ENCODE measurements at regions not wholly inside any gene's neighbourhood (a gene's known extent, or its start where the extent isn't known, plus 50 kb on each side); places are given as distances from the start of the nearest gene placed in this dataset.

DNA sequence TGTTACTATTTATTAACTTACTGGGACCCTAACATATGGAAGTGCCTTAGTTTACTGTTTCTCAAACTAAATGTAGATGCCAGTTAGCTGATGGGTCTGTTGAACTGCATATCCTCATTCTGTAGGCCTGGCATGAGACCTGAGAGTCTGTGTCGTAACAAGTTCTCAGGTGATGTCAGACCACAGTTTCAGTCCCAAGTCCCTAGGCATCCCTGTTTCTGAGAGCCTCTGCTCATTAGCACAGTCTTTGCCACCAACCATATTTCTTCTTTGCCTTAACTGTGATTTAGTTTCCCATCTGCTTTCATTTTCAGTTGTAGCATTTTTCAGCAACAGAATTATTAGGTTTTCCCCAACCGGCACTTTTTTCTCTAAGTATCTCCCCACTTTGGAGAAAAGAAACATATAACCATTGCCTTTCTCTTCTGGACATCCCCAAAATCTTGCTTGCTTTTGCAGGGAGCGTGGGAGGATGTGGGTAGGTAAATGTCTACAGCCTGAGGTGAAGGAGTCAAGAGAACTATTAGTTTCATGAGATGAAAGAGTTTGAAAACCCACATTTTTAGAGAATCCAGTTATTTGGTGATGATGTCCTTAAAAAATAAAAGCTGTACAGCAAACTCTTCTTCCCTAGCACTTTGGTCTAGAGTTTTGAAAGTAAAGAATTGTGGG, 74.6 kb downstream of the NUDT12 start:
- 92 to 96% methylated on average over 3 of the region's 3 CpGs for whole genome bisulfite sequencing, 2 donors

DNA sequence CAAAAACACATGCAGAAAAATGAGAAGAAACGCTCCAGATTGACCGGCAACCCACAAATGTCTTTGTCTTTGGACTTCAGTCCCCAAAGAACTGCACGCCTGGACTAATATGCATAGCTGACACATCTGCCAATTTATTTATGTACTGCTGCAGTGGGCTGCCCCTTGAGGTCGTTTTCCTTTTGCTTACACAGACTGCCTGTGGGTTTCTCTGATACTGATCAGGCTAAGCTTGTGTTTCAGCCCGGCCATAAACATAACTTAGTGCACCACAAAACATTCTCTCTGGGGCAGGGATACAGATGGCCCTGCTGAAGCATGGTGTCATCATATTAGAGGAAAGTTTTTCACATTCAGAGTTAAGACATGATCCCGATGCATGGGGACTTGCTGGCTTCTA, 75.4 kb downstream of the NUDT12 start:
- H3K27ac ChIP-seq, result no peak overlapping the region
- TF ChIP-seq, protein P1, sequence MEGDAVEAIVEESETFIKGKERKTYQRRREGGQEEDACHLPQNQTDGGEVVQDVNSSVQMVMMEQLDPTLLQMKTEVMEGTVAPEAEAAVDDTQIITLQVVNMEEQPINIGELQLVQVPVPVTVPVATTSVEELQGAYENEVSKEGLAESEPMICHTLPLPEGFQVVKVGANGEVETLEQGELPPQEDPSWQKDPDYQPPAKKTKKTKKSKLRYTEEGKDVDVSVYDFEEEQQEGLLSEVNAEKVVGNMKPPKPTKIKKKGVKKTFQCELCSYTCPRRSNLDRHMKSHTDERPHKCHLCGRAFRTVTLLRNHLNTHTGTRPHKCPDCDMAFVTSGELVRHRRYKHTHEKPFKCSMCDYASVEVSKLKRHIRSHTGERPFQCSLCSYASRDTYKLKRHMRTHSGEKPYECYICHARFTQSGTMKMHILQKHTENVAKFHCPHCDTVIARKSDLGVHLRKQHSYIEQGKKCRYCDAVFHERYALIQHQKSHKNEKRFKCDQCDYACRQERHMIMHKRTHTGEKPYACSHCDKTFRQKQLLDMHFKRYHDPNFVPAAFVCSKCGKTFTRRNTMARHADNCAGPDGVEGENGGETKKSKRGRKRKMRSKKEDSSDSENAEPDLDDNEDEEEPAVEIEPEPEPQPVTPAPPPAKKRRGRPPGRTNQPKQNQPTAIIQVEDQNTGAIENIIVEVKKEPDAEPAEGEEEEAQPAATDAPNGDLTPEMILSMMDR (IDR thresholded peaks at IDR 0.05), result no peak
- no peak for TF ChIP-seq POLR2A (IDR thresholded peaks at IDR 0.05)
- H3K9me3 ChIP-seq, result no peaks in the 10 kb centered on the region
- no peak overlapping the region for H3K4me3 ChIP-seq (replicated peaks in 1 of 3)
- no peaks in the 10 kb centered on the region for H3K27me3 ChIP-seq
- no peaks in the 10 kb centered on the region for H3K36me3 ChIP-seq
- DNase-seq, result no peak
- intact Hi-C loops (cut with DNase I), result no loop called here
- WGBS, 2 donors, result 67% methylated on average over 6 of the region's 6 CpGs
- H3K4me1 ChIP-seq, result no peaks in the 10 kb centered on the region

More for the DNA sequence above, 74.6 kb downstream of the NUDT12 start:
- Histone ChIP-seq H3K4me1 (no peaks in the 10 kb centered on the region), H3K9me3 (no peaks in the 10 kb centered on the region), H3K27me3 (no peaks in the 10 kb centered on the region), H3K36me3 (no peaks in the 10 kb centered on the region), H3K4me3 (replicated peaks in 1 of 3) (no peak overlapping the region), H3K27ac (no peak overlapping the region)
- no peak for DNase-seq
- intact Hi-C loops (cut with DNase I), result no loop called here
- TF ChIP-seq, protein P1 (IDR thresholded peaks at IDR 0.05), result no peak
- TF ChIP-seq POLR2A (IDR thresholded peaks at IDR 0.05), result no peak

DNA sequence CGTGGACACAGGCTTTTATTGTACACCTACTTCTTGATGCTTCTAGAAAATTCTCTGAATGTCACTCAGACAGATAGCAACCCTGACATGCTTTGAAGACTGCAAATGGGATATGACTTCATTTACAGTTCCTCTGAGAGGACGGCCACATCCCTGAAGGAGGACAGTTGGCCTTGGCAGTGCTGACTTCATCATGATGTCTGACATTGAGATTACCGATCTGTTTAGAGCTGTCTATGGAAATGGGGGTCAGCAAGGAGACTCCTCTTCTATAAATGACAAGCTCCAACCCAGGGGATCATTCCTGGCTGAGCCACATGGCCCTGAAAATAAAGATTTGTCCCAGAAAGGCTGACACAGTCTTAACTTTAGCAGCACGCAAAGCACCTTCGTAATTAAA, 75.8 kb downstream of the NUDT12 start:
- 85 to 90% methylated on average over 5 of the region's 5 CpGs for WGBS, 2 donors
- DNase-seq, result no peak
- no peak for TF ChIP-seq POLR2A (IDR thresholded peaks at IDR 0.05)
- TF ChIP-seq, protein P1 (IDR thresholded peaks at IDR 0.05), result no peak
- Histone ChIP-seq H3K27me3 (no peaks in the 10 kb centered on the region), H3K9me3 (no peaks in the 10 kb centered on the region), H3K36me3 (no peaks in the 10 kb centered on the region), H3K4me3 (replicated peaks in 1 of 3) (no peak overlapping the region), H3K27ac (no peak overlapping the region), H3K4me1 (no peaks in the 10 kb centered on the region)
- intact Hi-C loops (cut with DNase I), result no loop called here

DNA sequence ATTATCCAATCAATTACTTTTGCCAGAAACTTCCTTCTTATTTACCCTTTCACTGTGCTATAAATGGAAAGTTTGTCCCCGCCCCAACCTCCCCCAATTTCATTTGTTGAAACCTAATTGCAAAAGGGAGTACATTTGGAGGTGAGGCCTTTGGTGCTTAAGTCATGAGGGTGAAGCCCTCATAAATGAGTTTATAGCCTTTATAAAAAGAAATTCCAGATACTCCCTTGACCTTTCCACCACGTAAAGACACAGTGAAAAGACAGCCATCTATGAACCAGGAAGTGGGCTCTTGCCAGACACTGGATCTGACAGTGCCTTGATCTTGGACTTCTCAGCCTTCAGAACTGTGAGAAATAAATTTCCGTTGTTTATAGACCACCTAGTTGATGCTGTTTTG, 82.3 kb downstream of the NUDT12 start:
- H3K4me3 ChIP-seq (replicated peaks in 1 of 3), result no peak overlapping the region
- H3K27ac ChIP-seq, result no peak overlapping the region
- no peak for DNase-seq
- H3K36me3 ChIP-seq, result no peaks in the 10 kb centered on the region
- no peaks in the 10 kb centered on the region for H3K9me3 ChIP-seq
- 88 to 94% methylated on average over 3 of the region's 3 CpGs for WGBS, 2 donors
- intact Hi-C loops (cut with DNase I), result no loop called here
- H3K4me1 ChIP-seq, result no peaks in the 10 kb centered on the region
- no peaks in the 10 kb centered on the region for H3K27me3 ChIP-seq
- no peak for TF ChIP-seq POLR2A (IDR thresholded peaks at IDR 0.05)
- TF ChIP-seq, protein P1 (IDR thresholded peaks at IDR 0.05), result no peak

DNA sequence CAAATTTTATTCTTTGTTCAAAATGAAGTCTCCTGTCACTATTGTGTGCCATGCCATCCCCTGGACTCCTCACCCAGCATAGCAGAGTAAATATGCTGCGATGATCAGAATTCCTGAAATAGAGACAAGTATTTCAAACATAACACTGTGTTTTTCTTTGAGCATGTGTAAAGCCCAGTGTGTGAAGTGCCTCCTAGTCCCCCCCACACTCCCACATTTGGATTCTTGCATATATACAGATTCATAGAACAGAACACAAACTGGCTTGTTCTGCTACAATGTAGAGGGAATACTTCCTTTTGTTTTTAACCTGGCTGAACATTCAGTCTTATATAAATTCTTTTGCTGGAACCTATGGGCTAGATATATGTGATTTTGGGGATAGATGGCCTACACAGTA, 84.9 kb downstream of the NUDT12 start:
- Histone ChIP-seq H3K27me3 (no peaks in the 10 kb centered on the region), H3K4me1 (no peaks in the 10 kb centered on the region), H3K27ac (no peak overlapping the region), H3K9me3 (no peaks in the 10 kb centered on the region), H3K4me3 (replicated peaks in 1 of 3) (no peak overlapping the region), H3K36me3 (no peaks in the 10 kb centered on the region)
- TF ChIP-seq, protein P1 (IDR thresholded peaks at IDR 0.05), result no peak
- no peak for TF ChIP-seq POLR2A (IDR thresholded peaks at IDR 0.05)
- WGBS, 2 donors, result 56 to 67% methylated on average over 1 of the region's 1 CpG
- DNase-seq, result no peak
- intact Hi-C loops (cut with DNase I), result loop anchor here (5.0 kb wide), 1 partner anchor 245 kb away; no protein-coding TSS in a partner anchor
